ENCODE measurements at regions not wholly inside any gene's neighbourhood (a gene's known extent, or its start where the extent isn't known, plus 50 kb on each side); places are given as distances from the start of the nearest gene placed in this dataset.

DNA sequence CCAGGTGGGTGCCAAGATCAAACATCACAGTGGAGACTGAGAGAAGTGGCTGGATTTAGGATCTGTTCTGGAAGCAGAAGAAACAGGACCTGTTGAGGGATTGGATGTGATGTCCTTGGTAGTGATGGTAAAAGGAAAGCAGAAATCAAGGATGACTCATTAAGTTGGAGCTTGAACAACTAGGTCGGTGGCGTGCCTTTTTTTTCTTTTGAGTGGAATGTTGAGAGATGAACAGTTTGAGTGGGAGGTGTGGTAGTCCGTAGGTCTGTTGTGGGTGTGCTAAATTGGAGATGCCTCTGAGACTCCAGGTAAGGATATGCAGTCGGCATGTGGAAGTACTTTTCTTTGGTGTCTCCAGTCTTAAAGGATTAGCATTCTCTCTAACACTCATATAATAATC is 92.1 kb upstream of the IL12B start:
- DNase-seq (ENCODE audit: low spot score), result no peak

DNA sequence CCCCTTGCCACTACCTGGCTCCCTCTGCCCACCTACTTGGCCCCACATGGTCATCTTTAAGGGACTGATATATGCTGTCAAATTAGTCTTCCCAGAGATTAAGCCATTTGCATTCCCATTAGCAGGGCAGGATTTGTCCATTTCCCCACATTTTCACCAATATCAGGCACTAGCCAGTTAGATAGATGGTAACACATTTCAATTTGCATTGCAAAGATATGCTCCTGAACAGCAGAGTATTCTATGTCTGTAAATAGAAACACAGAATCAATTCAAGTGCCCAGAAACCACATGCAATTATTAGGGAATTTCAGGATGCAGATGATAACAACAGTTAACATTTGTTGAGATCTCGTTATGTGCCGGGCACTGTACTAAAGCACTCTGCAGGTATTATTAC is 92.6 kb upstream of the IL12B start:
- DNase-seq (ENCODE audit: low spot score), result no peak

DNA sequence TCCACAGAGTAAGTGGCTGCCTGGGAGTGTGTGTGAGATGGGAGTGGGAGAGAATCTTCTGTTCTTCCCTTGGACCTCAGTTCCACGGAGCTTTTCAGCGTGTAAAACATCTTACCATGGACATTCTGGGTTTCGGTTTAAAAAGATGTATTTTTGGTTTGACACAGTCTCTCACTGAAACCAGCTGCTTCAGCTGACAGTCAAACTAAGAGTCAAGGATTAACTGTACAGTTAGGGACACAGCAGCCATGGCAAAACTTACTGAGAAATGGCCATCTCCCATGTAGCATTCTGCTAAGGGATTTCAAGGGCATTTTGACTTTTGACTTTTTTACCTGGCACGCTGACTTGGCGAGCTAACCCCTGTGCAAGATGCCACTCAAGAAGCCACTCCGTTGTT is 93.8 kb upstream of the IL12B start:
- no peak for DNase-seq (ENCODE audit: low spot score)

DNA sequence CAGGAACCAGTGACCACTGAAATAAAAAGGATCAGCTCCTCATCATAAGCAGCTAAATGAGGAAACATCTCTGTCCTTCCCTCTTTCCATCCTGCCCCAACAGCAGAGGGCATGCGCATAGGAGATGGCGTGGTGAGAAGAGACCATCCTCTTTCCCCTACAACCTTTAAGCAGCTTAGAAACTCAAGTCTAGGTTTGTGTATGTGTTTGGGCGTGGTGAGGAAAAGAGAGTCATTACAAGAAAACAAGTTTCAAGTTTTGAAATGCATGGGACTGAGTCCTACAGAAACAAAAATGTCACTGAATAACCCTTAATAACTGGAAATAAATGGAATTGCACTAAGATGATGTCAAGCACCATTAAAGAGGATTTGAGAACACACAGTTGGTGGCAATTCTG is 96.4 kb upstream of the IL12B start:
- no peak for DNase-seq (ENCODE audit: low spot score)

DNA sequence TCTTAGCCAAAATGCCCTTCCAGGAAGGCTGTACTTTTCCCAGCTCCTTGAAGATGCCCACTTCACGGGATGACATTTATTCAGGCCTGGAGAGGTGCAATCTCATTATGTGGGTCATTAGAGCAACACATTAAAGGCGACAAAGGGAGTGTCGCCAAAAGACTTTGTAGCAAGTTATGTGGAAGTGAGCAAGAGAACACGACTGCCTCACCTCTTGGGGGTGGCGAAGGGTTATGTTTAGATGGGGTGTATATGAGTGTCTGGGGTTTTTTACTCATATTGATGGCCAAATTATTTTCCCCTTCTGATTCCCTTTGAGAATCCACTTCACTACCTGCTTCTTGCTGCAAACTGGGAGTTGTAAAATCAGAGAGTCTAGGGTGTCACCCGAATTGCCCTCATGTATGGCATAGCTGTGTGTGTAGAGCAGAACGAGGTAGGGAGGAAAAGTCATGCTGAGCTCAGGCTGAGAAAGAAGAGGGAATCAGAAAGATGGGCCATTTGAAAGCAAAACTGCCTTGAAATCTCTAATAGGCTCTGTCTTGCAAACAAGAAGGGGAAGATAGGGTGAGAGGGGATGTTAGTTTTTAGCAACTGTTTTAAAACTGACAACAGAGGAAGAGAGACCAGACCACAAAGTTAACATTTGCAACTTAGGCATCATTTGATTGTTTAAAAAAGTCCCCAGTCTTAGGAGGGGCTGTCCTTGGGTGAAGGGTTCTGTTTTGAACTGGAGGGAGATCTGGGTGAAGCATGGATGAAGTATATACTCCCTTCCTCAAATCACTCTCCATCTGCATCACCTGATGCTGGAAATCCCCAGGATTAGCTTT is 97.1 kb upstream of the IL12B start:
- no peak for DNase-seq (ENCODE audit: low spot score)

DNA sequence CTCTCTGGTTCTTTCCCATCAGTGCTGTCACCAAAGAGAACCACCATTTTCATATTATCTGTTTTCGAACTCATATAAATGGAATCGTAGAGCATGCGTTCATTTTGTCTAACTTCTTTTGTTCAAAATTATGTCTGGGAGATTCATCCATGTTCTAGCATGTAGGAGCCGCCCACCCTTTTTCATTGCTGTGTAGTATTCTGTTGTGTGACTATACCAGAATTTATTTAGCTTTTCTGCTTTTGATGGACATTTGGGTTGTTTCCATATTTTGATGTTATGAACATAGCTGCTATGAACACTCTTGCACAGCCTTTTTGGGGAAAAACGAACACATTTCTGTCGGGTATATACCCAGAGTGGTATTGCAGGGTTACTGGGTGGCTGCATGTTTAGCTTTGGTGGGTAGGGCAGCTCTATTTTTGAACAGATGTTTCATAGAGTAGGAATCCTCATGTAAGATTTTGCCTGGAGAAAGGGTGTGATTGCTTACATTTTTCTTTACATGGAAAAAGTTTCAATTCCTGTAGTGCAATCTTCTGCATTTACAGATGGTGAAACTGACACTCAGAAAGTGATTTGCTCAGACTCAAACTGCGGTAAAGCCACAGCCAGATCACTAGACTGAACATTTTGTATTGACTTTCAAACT is 100.2 kb upstream of the IL12B start:
- DNase-seq (ENCODE audit: low spot score), result no peak

DNA sequence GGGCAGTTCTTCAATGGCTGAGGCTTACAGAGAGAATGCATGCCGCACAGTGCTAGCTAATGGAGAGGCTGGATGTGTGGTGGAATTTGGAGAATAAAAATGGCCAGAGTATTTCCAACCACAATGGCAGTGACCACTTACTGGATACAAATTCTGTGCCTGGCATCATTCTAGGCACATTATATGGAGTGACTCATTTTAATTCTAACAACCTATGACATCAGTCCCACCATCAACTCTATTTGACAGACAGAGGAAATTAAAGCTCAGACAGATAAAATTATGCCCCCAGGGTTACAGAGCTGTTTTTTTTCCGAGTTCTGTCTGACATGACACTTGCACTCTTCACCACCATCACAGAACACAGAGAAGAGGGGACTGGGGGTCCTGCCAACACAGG is 105.6 kb upstream of the IL12B start:
- no peak for DNase-seq (ENCODE audit: low spot score)

DNA sequence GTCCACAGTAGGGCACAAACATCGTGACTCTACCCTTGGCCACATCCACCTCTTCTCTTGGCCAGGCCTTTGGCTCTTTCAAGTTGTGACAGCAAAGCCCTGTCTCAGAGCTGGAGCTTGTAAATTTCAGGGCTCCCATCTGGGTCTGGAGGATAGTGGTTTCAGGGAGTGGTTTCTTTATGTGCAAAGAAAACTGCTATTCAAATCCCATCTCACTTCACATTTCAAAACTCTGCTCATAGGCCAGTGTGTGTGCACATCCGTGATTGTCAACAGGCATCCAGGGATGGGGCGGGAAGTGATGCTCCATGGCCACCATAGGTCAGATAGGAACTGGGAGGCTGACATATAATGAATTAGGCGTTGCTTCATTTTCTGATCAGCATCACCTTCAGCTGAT is 107.8 kb upstream of the IL12B start:
- DNase-seq (ENCODE audit: low spot score), result no peak

DNA sequence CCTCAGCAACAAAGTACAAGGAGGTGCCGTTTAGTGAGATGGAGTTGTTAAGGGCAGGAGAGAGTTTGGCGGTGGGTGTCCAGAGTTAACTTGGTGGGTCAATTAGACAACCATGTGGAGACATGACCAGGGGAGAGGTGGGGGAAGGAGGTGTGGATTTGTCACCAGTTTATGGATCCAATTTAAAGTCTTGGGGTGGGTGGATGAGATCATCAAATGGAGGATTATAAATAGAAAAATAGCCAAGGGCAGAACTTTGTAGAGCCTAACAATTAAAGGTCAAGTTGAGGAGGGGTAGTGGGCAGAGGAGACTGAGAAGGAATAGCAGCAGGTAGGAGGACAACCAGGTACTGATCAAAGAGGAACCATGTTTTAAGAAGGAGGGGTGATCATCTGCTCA is 108.7 kb upstream of the IL12B start:
- DNase-seq (ENCODE audit: low spot score), result no peak

DNA sequence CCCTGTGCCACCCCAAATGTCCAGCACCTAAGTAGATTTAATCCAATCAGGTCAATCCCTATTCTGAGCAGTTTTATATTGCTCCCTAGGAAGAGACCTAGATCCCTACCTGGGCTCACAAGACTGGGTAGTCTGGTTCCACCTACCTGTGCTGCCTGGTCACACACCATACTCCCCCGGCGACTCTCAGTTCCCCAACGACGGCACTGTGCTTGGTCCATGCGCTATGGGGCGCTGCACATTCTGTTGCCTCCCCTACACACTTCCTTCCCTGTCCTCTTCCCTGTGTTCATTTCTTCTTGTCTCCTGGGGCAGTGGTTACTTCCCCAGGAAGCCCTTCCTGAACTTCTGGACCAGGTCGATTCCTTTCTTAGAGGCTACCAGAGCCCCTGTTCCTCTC is 109.9 kb upstream of the IL12B start:
- no peak for DNase-seq (ENCODE audit: low spot score)

DNA sequence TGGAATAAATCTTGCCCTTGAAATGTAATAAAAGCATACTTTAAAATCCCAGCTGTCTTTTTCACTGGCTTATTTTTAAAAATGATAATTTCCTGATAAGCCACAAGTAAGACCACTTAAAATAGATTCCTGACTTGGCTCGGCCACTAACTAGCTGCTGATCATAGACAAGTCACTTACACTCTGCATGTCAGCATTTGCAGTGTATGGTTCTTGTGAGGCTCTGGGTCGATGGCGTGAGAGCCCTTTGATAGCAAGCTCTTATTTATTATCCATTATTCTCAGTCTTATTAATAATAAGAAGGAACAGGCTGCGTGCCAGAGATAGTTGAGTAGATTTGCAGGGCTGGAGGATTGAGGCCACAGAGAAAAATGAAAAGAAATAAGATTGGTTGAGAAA is 110.7 kb upstream of the IL12B start:
- DNase-seq (ENCODE audit: low spot score), result no peak

DNA sequence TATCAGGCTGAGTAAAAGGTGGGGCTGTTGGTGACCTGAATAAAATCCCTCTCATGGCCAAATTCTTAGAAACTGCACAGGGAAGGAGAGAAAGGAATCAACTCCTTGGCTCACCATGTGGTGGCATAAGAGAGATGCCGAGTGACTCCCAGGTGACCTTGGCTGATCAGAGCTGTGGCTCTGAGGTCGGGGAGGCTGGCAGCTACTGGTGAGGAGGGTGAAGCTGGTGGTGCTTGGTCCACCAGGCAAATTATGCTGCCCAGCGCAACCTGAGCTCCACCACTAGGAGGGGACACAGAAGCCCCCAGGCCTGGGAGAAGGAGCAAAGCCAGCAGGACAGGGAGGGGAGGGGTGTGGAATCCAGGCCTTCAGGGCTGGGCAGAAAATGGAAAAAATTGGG is 111.2 kb upstream of the IL12B start:
- no peak for DNase-seq (ENCODE audit: low spot score)

DNA sequence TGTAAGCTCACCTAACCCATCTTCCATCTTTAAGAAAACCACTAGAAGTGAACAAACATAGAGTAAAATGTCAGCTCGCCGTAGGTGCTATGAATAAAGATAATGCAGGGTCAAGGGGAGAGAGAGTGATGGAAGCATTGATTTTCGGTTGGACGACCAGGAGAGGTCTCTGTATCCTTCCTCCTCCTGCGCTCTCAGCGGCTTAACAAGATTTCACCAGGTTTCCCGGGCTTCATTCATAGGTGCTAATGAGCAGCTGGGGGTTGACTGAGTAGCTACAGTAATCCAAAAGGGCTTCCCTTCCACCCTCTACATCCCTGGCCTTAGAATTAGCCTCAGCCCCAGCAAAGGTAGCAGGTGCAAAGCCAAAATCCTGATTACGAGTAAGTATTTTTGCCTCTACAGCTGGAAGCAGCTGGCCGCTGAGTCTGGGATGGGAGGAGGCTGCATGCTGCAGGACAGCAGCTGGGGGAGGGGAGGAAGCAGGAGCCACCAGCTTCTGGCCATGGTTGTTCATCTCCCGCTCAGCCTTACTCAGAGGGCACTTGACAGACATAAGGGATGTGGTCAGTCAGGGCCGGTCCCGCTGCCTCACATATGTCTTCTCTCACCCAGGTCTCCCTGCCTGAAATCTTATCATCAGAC is 112.0 kb upstream of the IL12B start:
- no peak for DNase-seq (ENCODE audit: low spot score)

DNA sequence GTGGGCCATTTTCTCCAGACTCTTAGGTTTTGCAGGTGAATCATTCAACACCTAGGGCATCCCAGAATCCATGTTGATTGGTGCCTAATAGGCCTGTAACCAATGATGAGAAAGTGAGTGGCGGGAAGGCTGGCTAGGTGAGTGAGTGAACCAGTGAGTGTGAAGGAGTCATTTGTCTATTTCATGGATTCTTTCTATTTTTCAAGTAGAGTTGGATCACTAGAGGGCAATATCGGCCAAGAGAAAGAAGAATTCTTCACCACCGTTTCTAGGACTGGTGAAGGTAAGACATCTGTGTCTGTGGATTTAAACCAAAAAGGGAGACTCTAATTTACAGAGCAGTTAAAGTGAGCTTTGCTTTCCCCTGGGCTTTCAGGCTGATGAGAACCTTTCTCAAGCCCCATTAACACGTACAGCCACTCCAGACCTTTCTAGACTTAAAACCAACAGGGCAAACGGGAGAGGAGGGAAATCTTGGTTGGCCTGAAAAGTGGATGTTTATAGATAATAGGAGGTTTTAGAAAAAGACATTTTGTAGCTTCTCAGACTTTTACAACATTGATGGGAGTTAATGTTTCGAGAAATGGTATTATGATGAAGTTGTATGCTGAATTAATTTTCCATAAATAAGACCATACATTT is 114.3 kb upstream of the IL12B start:
- DNase-seq (ENCODE audit: low spot score), result no peak

DNA sequence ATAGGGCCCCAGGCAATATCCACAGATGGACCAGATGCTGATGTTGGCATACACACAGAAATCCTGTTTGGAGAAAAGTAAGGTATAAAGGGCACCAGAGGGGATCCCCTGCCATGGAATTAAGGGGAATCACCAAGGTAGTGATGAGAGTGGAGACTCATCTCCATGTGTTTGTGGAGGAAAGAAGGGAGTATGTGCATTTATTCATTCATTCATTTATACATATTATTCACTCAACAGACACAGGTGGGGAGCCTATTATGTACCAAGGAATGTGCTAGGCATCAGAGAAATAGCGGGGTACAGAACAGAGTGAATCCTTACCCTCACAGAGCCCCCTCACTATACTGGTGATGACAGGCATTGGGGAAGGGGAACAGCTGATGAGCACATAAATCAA is 116.8 kb upstream of the IL12B start:
- no peak for DNase-seq (ENCODE audit: low spot score)

DNA sequence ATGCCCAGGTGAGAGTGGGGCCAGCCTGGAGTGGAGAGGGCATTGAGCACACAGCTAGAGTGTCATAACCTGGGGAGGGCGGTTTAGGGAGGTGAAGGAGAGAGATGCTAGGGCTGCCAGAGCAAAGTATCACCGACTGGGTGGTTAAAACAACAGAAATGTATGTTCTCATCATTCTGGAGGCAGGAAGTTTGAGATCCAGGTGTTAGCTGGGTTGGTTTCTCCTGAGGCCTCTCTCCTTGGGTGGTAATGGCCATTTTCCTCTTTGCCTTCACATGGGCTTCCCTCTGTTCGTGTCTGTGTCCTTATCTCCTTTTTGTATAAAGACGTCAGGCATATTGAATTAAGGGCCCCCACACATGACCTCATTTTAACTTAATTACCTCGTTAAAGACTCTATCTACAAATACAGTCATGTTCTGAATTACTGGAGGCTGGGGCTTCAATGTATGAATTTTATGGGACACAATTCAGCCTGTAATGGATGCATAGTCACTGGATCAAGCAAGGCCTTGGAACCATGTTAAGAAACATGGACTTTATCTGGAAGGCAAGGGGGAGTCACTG is 118.6 kb upstream of the IL12B start:
- DNase-seq (ENCODE audit: low spot score), result no peak

DNA sequence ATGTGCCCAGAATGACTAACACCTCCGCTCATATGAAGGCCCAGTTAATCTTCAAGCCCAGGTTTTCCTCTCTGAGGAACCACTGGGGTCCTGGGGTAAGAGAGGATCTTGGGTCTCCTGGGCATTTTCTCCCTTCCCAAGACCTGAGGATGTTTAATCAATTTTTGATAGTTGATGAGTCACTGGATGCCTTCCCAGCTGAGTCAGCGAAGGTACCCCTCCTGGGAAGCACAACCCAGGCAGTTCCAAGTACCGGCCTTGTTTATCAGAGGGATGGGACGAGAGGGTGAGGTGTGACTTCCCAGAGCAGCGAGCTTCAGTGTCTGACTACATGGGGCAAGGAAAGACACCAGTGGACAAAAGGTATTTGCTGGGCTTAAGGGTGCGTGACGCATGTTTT is 119.6 kb upstream of the IL12B start:
- DNase-seq (ENCODE audit: low spot score), result no peak

DNA sequence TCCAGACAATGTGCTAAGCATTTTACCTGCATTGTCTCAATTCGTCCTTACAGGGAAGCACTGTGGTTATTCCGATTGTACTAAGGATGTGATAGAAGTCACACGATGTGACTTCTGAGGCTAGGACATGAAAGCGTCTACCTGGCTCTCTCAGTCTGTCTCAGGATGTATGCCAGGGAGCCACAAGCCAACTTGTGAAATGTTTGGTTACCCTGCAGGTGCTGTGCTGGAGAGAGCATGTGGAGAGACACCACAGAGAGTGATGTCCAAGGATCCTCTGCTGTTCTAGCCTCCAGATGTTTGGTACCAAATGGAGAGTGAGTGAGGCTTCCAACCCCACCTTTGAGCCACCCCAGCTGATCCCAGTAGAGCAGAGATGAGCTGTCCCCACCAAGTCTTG is 120.1 kb upstream of the IL12B start:
- no peak for DNase-seq (ENCODE audit: low spot score)

DNA sequence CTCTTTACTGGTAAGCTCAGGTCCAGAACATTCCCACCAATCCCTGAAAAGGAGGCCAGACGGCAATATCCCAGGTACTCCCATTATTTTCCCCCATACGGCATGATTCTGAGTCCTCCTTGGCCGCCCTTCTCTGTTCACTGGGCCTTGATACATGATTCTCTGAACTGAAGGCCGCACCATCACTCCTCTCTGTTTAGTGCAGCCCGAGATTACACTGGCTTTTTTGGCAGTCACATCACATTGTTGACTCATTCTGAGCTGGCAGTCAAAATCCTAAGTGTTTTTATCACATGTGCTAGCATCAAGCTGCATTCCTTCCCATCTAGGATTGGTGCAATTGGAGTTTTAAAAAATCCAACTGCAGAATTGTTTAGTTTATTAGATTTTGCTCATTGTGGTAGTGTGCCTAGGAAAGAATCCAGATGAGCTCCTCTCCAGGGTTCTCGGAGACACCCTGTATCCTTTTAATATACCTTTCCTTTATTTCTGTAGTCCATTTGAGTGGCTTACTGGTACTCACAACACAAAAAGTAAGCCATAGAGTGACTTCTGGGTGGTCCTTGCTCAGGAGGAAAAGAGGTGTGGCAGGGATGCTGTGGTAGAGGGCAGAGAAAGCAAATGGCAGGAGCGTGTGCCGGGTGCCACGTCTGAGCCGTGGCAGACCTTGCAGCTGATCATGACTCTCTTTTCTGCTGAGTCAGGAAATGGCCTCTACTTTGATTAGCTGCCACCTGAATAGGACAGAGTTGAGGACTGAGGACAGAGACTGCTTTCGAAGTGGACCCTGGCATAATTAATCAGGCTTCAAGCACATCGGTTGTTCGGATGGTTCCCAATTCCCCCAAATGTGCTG is 121.1 kb upstream of the IL12B start:
- DNase-seq (ENCODE audit: low spot score), result no peak

DNA sequence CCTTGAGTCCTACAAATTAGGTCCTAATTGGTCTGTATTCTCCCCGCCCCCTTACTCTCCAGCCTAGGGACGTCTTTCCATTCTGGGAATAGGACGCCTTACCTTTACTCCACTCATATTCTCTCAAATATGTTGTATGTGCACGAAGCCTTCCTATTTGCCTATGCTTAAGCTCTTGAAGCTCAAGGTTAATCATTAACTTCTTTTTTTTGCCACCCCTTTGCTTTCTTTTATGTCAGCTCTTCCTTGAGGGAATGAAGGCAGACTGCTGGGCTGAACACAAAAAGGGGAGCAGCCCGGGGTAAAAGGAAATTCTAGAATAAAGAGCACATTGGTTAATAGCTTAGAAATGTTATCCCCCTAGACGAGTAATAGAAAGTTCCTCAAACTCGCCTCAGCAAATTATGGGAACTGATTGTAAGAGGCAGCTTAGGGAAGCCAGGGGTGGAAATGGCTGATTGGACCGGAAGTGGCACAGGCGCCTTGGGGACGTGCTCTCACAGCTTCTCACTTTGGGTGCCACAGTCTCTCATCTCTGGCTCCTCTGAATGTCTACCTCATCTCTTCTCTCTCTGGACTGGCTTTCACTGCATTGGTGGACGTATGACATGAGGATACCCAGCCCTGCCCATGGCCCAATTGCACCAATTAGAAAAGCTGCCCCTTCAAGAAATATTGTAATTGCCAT is 122.3 kb upstream of the IL12B start:
- no peak for DNase-seq (ENCODE audit: low spot score)

DNA sequence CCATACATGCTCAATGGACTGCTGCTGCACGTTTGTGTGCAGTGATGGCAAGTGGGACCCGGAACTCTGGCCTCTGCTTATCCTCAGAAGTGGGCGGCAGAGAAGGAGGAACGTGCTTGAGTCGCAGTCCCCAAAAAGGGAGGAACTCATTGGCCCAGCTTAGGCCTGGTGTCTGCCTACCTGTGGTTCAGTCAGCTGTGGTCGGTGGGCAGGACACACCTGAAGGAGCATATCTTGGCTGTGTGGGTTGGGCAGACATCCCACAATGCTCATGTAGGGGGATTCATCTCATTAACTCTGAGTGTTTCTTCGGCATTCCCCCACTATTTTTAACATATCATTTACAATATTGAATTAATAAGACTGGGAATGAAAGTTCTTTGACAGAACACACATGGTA is 122.9 kb upstream of the IL12B start:
- no peak for DNase-seq (ENCODE audit: low spot score)

All from CD4-positive, alpha-beta T cell treated with Interleukin-6 at 100 ng/mL for 8 hours (primary cell).